ENCODE measurements at regions not wholly inside any gene's neighbourhood (a gene's known extent, or its start where the extent isn't known, plus 50 kb on each side); places are given as distances from the start of the nearest gene placed in this dataset.
A peak's percentile ranks its signal among the peaks of the same experiment; 100 is the strongest.

DNA sequence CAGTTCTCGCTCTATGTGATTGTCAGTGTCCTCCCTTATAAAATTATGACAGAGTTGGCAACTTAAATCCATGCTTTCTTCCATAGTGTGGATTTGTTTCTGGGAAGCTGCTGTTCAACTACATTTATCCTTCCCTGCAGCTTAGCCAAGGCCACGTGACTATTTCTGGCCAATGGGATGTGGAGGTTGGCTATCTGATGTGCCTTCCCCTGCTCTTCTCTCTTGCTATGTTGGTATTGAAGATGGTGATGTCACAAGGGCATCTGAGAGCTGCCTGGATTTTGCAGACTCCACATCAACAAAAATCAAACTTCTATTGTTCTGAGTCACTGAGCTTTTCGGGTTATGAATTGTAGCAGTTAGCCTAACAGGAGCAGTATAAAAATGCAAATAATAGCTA, 164.9 kb upstream of the RHOBTB1 start:
- Mint-ChIP-seq H3K27ac (ENCODE audit: unreplicated experiment) (no peak overlapping the region), H3K4me3 (ENCODE audit: unreplicated experiment) (no peak overlapping the region), H3K27me3 (ENCODE audit: unreplicated experiment) (peaks cover 2% of the 10 kb centered on the region), H3K9me3 (ENCODE audit: unreplicated experiment) (peaks cover 3% of the 10 kb centered on the region), H3K4me1 (ENCODE audit: unreplicated experiment) (peaks cover 22% of the 10 kb centered on the region), H3K36me3 (ENCODE audit: unreplicated experiment) (no peaks in the 10 kb centered on the region)
- no peak for DNase-seq (ENCODE audit: extremely low spot score, unreplicated experiment)
- no peak for TF ChIP-seq CTCF (IDR thresholded peaks at IDR 0.05)

GRCh38 chr10:61100887-61101286, 156.9 kb upstream of the RHOBTB1 start:
- no peaks in the 10 kb centered on the region for H3K9me3 Mint-ChIP-seq (ENCODE audit: unreplicated experiment)
- TF ChIP-seq CTCF (IDR thresholded peaks at IDR 0.05), result no peak
- peak overlapping the region; percentile 63 for H3K27ac Mint-ChIP-seq (ENCODE audit: unreplicated experiment)
- H3K27me3 Mint-ChIP-seq (ENCODE audit: unreplicated experiment), result peaks cover 4% of the 10 kb centered on the region
- peaks cover 43% of the 10 kb centered on the region for H3K4me1 Mint-ChIP-seq (ENCODE audit: unreplicated experiment)
- H3K4me3 Mint-ChIP-seq (ENCODE audit: unreplicated experiment), result no peak overlapping the region
- no peaks in the 10 kb centered on the region for H3K36me3 Mint-ChIP-seq (ENCODE audit: unreplicated experiment)
- no peak for DNase-seq (ENCODE audit: extremely low spot score, unreplicated experiment)

DNA sequence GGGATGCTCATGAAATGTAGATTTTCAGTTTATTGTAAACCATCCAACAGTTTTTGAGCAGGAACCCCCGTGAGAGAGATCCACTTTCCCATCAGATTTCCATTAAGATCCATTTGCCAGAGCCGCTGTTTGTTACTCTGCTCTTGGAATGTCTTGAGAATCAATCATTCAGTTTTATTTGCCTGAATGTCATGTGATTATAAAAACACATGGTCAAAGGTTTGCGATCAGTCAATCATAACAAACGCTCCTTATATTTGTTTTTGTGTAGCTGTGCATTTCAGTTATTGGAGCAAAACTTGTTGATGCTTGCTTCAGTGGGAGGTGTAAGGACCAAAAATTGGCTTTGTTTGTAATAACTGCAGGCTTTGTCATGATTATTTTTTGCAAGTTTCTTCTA, 155.8 kb upstream of the RHOBTB1 start:
- no peaks in the 10 kb centered on the region for H3K36me3 Mint-ChIP-seq (ENCODE audit: unreplicated experiment)
- H3K27me3 Mint-ChIP-seq (ENCODE audit: unreplicated experiment), result peaks cover 4% of the 10 kb centered on the region
- DNase-seq (ENCODE audit: extremely low spot score, unreplicated experiment), result no peak

DNA sequence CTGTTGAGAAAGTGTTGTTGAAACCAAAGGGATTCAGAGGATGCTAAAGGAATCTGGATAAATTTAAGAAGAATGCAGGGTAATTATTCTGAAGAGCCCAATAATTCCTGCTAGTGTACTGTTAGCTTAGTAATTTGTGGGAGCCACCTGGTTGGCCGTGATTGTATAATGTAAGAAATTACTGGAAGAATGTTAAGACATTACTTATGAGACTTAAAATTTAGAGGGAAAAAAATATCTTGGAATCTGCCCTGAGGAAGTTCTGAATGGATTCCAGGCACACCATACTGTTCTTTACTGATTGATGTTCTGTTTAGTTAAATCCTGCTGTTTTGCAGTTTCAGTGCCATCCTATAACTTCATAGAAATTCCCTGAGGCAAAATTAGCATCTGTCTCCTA, 155.0 kb upstream of the RHOBTB1 start:
- Mint-ChIP-seq H3K4me3 (ENCODE audit: unreplicated experiment) (no peak overlapping the region), H3K4me1 (ENCODE audit: unreplicated experiment) (peaks cover 43% of the 10 kb centered on the region), H3K9me3 (ENCODE audit: unreplicated experiment) (no peaks in the 10 kb centered on the region), H3K36me3 (ENCODE audit: unreplicated experiment) (no peaks in the 10 kb centered on the region), H3K27me3 (ENCODE audit: unreplicated experiment) (peaks cover 4% of the 10 kb centered on the region), H3K27ac (ENCODE audit: unreplicated experiment) (peak overlapping the region; percentile 15)
- DNase-seq (ENCODE audit: extremely low spot score, unreplicated experiment), result no peak
- TF ChIP-seq CTCF (IDR thresholded peaks at IDR 0.05), result no peak

More for the DNA sequence above, 155.8 kb upstream of the RHOBTB1 start:
- no peak overlapping the region for H3K4me3 Mint-ChIP-seq (ENCODE audit: unreplicated experiment)
- H3K4me1 Mint-ChIP-seq (ENCODE audit: unreplicated experiment), result peaks cover 43% of the 10 kb centered on the region
- H3K27ac Mint-ChIP-seq (ENCODE audit: unreplicated experiment), result no peak overlapping the region
- H3K9me3 Mint-ChIP-seq (ENCODE audit: unreplicated experiment), result no peaks in the 10 kb centered on the region
- no peak for TF ChIP-seq CTCF (IDR thresholded peaks at IDR 0.05)

GRCh38 chr10:61097026-61097425, 153.0 kb upstream of the RHOBTB1 start:
- TF ChIP-seq CTCF (IDR thresholded peaks at IDR 0.05), result no peak
- no peaks in the 10 kb centered on the region for H3K9me3 Mint-ChIP-seq (ENCODE audit: unreplicated experiment)
- peaks cover 14% of the 10 kb centered on the region for H3K27me3 Mint-ChIP-seq (ENCODE audit: unreplicated experiment)
- H3K27ac Mint-ChIP-seq (ENCODE audit: unreplicated experiment), result no peak overlapping the region
- no peaks in the 10 kb centered on the region for H3K36me3 Mint-ChIP-seq (ENCODE audit: unreplicated experiment)
- H3K4me1 Mint-ChIP-seq (ENCODE audit: unreplicated experiment), result peaks cover 43% of the 10 kb centered on the region
- DNase-seq (ENCODE audit: extremely low spot score, unreplicated experiment), result no peak
- H3K4me3 Mint-ChIP-seq (ENCODE audit: unreplicated experiment), result no peak overlapping the region

Measured in osteocyte (in vitro differentiated cells).